ENCODE measurements at regions not wholly inside any gene's neighbourhood (a gene's known extent, or its start where the extent isn't known, plus 50 kb on each side); places are given as distances from the start of the nearest gene placed in this dataset.

DNA sequence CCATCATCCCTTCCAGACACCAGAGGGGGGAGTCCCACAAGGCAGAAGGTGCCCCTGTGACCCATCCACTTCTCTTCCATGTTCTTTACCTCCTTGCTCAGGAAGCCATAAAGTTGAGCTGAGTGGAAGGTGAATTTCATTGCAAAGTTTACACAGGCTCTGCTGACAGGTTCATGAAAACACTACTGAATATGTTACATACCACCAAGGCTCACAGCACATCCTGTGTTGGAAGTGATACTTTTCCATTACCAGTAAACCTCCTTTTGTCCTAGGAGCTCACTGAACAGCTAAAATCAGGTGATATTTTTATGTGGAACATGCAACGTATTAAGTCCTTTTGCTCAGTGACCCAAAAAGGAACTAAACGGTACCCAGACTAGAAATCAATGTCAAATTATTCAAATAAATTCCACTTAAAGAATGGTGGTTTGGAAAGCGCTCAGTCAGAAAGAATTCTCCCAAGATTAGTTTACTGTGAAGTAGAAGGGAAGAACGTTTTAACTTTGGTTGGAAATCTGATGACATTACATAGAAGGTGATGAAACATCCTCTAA is 196.2 kb upstream of the NUDT4 start:
- TF ChIP-seq, protein P1, sequence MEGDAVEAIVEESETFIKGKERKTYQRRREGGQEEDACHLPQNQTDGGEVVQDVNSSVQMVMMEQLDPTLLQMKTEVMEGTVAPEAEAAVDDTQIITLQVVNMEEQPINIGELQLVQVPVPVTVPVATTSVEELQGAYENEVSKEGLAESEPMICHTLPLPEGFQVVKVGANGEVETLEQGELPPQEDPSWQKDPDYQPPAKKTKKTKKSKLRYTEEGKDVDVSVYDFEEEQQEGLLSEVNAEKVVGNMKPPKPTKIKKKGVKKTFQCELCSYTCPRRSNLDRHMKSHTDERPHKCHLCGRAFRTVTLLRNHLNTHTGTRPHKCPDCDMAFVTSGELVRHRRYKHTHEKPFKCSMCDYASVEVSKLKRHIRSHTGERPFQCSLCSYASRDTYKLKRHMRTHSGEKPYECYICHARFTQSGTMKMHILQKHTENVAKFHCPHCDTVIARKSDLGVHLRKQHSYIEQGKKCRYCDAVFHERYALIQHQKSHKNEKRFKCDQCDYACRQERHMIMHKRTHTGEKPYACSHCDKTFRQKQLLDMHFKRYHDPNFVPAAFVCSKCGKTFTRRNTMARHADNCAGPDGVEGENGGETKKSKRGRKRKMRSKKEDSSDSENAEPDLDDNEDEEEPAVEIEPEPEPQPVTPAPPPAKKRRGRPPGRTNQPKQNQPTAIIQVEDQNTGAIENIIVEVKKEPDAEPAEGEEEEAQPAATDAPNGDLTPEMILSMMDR (IDR thresholded peaks at IDR 0.05; ENCODE audit: insufficient read depth, low read depth, low read length) = no peak
- no peak for TF ChIP-seq EZH2 (IDR thresholded peaks at IDR 0.05; ENCODE audit: insufficient read depth, low read length)

Data from astrocyte (in vitro differentiated cells and primary cell).